HFFc6 (cell line): ENCODE measurements at regions not wholly inside any gene's neighbourhood (a gene's known extent, or its start where the extent isn't known, plus 50 kb on each side); places are given as distances from the start of the nearest gene placed in this dataset.

Source experiments
- DNase-seq: peaks from one replicate; pipeline ENCODE4 v3.0.0-alpha.2; 2018
- H3K27ac Mint-ChIP-seq: 2 replicates; pipeline ENCODE4 v1.8.0; 2020; ENCODE audit warnings: mild to moderate bottlenecking, mixed read lengths
- H3K27me3 Mint-ChIP-seq: 2 replicates; pipeline ENCODE4 v1.8.0; 2021; ENCODE audit warnings: mild to moderate bottlenecking, moderate library complexity, mixed read lengths; ENCODE audit not compliant: insufficient read depth
- H3K36me3 Mint-ChIP-seq: 2 replicates; pipeline ENCODE4 v1.8.0; 2021; ENCODE audit warnings: low read depth, mixed read lengths
- H3K4me1 Mint-ChIP-seq: 2 replicates; pipeline ENCODE4 v1.8.0; 2020; ENCODE audit warnings: low read depth, mixed read lengths
- H3K4me3 Mint-ChIP-seq: 2 replicates; pipeline ENCODE4 v1.8.0; 2020; ENCODE audit warnings: mild to moderate bottlenecking, moderate library complexity, mixed read lengths
- H3K9me3 Mint-ChIP-seq: 2 replicates; pipeline ENCODE4 v1.8.0; 2020; ENCODE audit warnings: mild to moderate bottlenecking, mixed read lengths
- CTCF ChIP-seq: fragments of 200-600 bp; sonication (generic); IDR thresholded peaks from 2 replicates; pipeline ENCODE4 v1.5.0; 2021; ENCODE audit warnings: antibody characterized with exemption, mild to moderate bottlenecking

GRCh38 chr7:13518738-13519137 is 470.7 kb downstream of the ETV1 start:
- Mint-ChIP-seq H3K4me3 (no peak overlapping the region), H3K27ac (no peak overlapping the region), H3K9me3 (no peaks in the 10 kb centered on the region), H3K4me1 (peaks cover 2% of the 10 kb centered on the region; the same call in 1 of the 2 replicates), H3K27me3 (no peaks in the 10 kb centered on the region; the same call in 1 of the 2 replicates), H3K36me3 (no peaks in the 10 kb centered on the region)
- DNase-seq = no peak
- TF ChIP-seq CTCF = no peak

DNA sequence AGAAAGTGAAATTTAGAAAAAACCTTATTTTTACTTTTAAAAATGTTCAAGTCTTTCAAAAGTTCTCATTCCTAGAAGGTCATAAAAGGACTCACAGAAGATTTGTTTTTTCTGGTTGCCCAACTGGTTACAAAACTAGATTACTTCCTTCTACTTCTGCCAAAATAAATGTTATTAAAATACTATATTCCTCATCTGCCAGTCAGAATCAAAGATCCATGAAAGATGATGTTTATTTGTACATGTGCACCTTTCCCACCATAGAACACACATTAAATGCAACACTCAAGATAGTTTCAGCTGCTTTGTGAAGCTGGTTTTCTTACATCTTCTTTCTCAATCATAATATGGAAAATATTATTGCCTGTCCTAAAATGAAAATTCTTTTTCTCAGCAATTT is 465.4 kb downstream of the ETV1 start:
- Mint-ChIP-seq H3K4me3 (no peak overlapping the region), H3K36me3 (no peaks in the 10 kb centered on the region), H3K27me3 (no peaks in the 10 kb centered on the region; the same call in 1 of the 2 replicates), H3K4me1 (peaks cover 7% of the 10 kb centered on the region; the same call in 1 of the 2 replicates), H3K27ac (no peak overlapping the region), H3K9me3 (no peaks in the 10 kb centered on the region)
- no peak for DNase-seq
- TF ChIP-seq CTCF = no peak

DNA sequence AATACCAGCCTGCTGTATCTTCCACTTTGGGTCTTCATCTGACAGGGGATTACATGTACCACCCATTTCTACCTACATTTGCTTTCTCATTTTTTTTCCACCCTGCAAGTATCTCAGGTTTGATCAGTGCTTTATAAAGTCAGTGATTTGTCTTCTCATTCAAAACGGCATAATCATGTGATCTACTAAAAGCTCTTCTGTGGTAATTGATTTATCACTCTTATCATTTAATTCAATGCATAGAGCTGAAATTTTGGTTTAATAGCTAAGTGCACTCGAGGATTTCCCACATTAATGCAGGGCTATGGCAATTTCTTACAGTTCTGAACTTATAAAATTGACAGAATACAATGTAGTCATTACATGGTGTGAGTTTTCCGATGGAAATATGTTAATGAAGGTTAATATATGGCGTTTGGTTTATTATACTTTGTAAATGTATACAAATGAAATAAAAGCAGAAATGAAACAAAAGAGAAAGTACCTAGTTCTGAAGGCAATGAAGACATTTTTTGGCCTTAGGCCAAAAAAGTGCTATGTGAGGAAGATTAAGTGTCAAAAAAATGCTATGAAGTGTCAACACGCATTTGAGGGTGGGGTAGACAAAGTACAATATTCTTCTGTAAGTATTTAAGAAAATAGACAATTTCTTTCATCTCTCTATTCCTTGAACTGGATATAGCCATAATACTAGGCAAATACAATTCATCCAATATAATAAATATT is 457.3 kb downstream of the ETV1 start:
- no peak for TF ChIP-seq CTCF
- H3K4me3 Mint-ChIP-seq = no peak overlapping the region

GRCh38 chr7:13538669-13539068 is 450.8 kb downstream of the ETV1 start:
- Mint-ChIP-seq H3K4me3 (no peak overlapping the region), H3K4me1 (peaks cover 10% of the 10 kb centered on the region; the same call in 1 of the 2 replicates), H3K9me3 (no peaks in the 10 kb centered on the region), H3K27ac (no peak overlapping the region), H3K36me3 (no peaks in the 10 kb centered on the region), H3K27me3 (no peaks in the 10 kb centered on the region)
- TF ChIP-seq CTCF = no peak
- no peak for DNase-seq

More for the DNA sequence above, 457.3 kb downstream of the ETV1 start:
- H3K4me1 Mint-ChIP-seq = no peaks in the 10 kb centered on the region
- H3K27ac Mint-ChIP-seq = no peak overlapping the region
- H3K36me3 Mint-ChIP-seq = no peaks in the 10 kb centered on the region
- H3K9me3 Mint-ChIP-seq = no peaks in the 10 kb centered on the region
- H3K27me3 Mint-ChIP-seq = no peaks in the 10 kb centered on the region
- no peak for DNase-seq

- 0 out of 2 replicates have a peak overlapping the region, but pooled peaks have one; percentile 3 for H3K4me3 Mint-ChIP-seq
- no peaks in the 10 kb centered on the region for H3K36me3 Mint-ChIP-seq
- no peak for TF ChIP-seq CTCF
- no peak overlapping the region for H3K27ac Mint-ChIP-seq
- H3K4me1 Mint-ChIP-seq = peaks cover 10% of the 10 kb centered on the region; the same call in 1 of the 2 replicates
- DNase-seq = no peak
- H3K27me3 Mint-ChIP-seq = no peaks in the 10 kb centered on the region
- H3K9me3 Mint-ChIP-seq = no peaks in the 10 kb centered on the region
These were observed 449.0 kb downstream of the ETV1 start for GRCh38 chr7:13540429-13540828.
